Activated CD4-positive, alpha-beta memory T cell treated with anti-CD3 and anti-CD28 coated beads for 36 hours (primary cell): ENCODE measurements at regions not wholly inside any gene's neighbourhood (a gene's known extent, or its start where the extent isn't known, plus 50 kb on each side); places are given as distances from the start of the nearest gene placed in this dataset.
"Not testable (repeated sequence)": the region's sequence is repeated elsewhere in the genome, so short reads cannot be mapped to it uniquely, and the experiment has no call there.

ENCODE experiments used
- CTCF ChIA-PET: fragments of 350-600 bp; sonication (Branson Sonifier 250); formaldehyde crosslinking; loops from one replicate; lab custom pipeline; 2021; ENCODE audit warnings: antibody characterized with exemption, inconsistent platforms; lab: Charles Lee
- POLR2A ChIA-PET: fragments of 350-600 bp; sonication (Branson Sonifier 250); formaldehyde crosslinking; loops from one replicate; lab custom pipeline; 2021; ENCODE audit warnings: antibody characterized with exemption; lab: Charles Lee
- DNase-seq: peaks from one replicate; pipeline ENCODE4 v3.0.0-alpha.2; 2020
- H3K27ac Mint-ChIP-seq: one replicate; pipeline ENCODE4 v1.8.0; 2021; ENCODE audit warnings: mixed read lengths
- H3K27me3 Mint-ChIP-seq: one replicate; pipeline ENCODE4 v1.8.0; 2021; ENCODE audit warnings: mixed read lengths
- H3K36me3 Mint-ChIP-seq: one replicate; pipeline ENCODE4 v1.8.0; 2021; ENCODE audit warnings: mixed read lengths
- H3K4me1 Mint-ChIP-seq: one replicate; pipeline ENCODE4 v1.8.0; 2021; ENCODE audit warnings: low read depth, mixed read lengths
- H3K4me3 Mint-ChIP-seq: one replicate; pipeline ENCODE4 v1.8.0; 2021; ENCODE audit warnings: mild to moderate bottlenecking, mixed read lengths
- H3K9me3 Mint-ChIP-seq: one replicate; pipeline ENCODE4 v1.8.0; 2021; ENCODE audit warnings: mixed read lengths
- intact Hi-C: fragments of 100-400 bp; cut with micrococcal nuclease; formaldehyde crosslinking; loops from one replicate; pipeline ENCODE4 v1.15.1; 2023

DNA sequence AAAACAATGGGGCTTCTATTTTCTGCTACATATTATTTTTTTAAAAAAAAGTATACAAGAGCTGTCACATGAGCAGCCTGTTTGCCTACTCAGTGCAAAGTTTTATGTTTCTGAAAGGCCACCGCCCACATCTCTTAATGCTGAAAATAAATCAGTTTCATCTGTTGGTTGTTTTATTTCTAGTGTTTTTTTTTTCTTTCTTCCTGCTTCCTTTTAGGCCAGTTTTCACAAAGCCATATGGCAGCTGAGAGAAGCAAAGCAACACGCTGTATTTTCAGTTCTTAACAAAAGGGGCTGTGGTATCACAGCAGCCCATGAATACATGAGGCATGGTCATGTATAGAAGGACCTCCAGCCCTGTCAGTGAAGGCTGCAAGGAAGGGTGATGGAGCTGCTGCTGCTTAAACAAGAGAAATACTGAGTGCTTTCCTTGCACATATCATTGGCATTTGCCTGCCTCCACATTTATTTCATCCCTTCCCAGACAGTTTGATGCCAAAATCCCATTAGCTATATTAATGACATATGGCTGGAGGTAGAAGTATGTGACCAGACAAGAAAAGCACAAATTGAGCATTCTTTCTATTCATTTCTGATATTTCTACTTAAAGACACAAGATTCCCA lies 172.5 kb downstream of the PCDH18 start:
- Mint-ChIP-seq H3K4me3 (no peak overlapping the region), H3K36me3 (no peaks in the 10 kb centered on the region), H3K4me1 (no peaks in the 10 kb centered on the region), H3K27me3 (no peaks in the 10 kb centered on the region), H3K27ac (no peak overlapping the region), H3K9me3 (peaks cover 6% of the 10 kb centered on the region)
- intact Hi-C loops, result no loop called here
- CTCF ChIA-PET, result no interaction called here
- no peak for DNase-seq
- POLR2A ChIA-PET, result no interaction called here

DNA sequence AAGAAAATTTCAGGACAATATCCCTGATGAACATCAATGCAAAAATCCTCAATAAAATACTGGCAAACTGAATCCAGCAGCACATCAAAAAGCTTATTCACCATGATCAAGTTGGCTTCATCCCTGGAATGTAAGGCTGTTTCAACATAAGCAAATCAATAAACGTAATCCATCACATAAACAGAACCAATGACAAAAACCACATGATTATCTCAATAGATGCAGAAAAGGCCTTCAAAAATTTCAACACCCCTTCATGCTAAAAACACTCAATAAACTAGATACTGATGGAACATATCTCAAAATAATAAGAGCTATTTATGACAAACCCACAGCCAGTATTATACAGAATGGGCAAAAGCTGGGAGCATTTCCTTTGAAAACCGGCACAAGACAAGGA lies 177.7 kb downstream of the PCDH18 start:
- H3K27ac Mint-ChIP-seq, CTCF ChIA-PET, H3K4me3 Mint-ChIP-seq, intact Hi-C loops, H3K36me3 Mint-ChIP-seq, H3K27me3 Mint-ChIP-seq, DNase-seq, POLR2A ChIA-PET, H3K4me1 Mint-ChIP-seq: not testable (repeated sequence)
- H3K9me3 Mint-ChIP-seq, result peaks cover 16% of the 10 kb centered on the region

DNA sequence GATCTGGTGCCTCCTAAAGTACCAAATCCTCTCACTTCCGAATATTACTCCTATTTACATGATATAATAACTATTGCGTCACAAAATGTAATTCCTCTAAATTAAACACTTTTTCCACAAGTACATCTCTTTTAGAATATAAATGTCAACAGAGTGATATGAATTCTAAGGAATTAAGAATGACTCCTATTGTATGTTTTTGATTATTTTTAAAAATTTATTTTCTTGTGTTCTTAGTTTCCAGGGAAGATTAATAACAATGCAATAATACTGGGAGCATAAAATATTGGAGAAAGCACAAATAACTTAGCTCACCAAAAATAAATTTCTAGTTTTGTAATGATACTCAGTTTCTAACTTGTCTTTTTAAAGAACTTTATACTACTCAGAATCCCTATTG lies 184.9 kb downstream of the PCDH18 start:
- H3K9me3 Mint-ChIP-seq, result peaks cover 10% of the 10 kb centered on the region
- intact Hi-C loops, result no loop called here
- ChIA-PET POLR2A (no interaction called here), CTCF (no interaction called here)
- no peaks in the 10 kb centered on the region for H3K36me3 Mint-ChIP-seq
- H3K27ac Mint-ChIP-seq, result no peak overlapping the region
- no peak overlapping the region for H3K4me3 Mint-ChIP-seq
- no peaks in the 10 kb centered on the region for H3K27me3 Mint-ChIP-seq
- DNase-seq, result no peak
- H3K4me1 Mint-ChIP-seq, result no peaks in the 10 kb centered on the region

GRCh38 chr4:137345597-137345996 lies 186.7 kb downstream of the PCDH18 start:
- Mint-ChIP-seq H3K4me1 (no peaks in the 10 kb centered on the region), H3K4me3 (no peak overlapping the region), H3K36me3 (no peaks in the 10 kb centered on the region), H3K27ac (no peak overlapping the region), H3K27me3 (no peaks in the 10 kb centered on the region), H3K9me3 (peaks cover 2% of the 10 kb centered on the region)
- DNase-seq, result no peak
- ChIA-PET POLR2A (no interaction called here), CTCF (no interaction called here)
- intact Hi-C loops, result no loop called here

- Mint-ChIP-seq H3K4me3 (no peak overlapping the region), H3K9me3 (no peaks in the 10 kb centered on the region), H3K27me3 (no peaks in the 10 kb centered on the region), H3K27ac (no peak overlapping the region), H3K4me1 (no peaks in the 10 kb centered on the region), H3K36me3 (no peaks in the 10 kb centered on the region)
- CTCF ChIA-PET, result no interaction called here
- POLR2A ChIA-PET, result no interaction called here
- DNase-seq, result no peak
- intact Hi-C loops, result no loop called here
These were observed 189.1 kb downstream of the PCDH18 start for GRCh38 chr4:137343221-137343620.

DNA sequence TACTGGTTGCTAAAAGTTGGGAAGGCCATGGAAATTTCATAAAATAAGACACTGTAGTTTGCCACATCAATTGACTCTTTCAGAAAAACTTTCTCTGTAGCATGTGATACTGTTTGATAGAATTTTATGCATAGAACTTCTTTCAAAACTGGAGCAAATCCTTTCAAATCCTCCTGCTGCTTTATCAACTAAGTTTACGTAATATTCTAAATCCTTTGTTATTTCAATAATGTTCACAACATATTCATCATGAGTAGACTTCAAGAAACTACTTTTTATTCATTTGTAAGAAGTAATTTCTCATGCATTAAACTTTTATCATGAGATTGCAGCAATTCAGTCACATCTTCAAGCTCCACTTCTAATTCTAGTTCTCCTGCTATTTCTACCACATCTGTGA lies 199.3 kb downstream of the PCDH18 start:
- Mint-ChIP-seq H3K4me3 (no peak overlapping the region), H3K27me3 (no peaks in the 10 kb centered on the region), H3K4me1 (no peaks in the 10 kb centered on the region), H3K9me3 (peaks cover 16% of the 10 kb centered on the region), H3K36me3 (no peaks in the 10 kb centered on the region), H3K27ac (no peak overlapping the region)
- ChIA-PET POLR2A (no interaction called here), CTCF (no interaction called here)
- no peak for DNase-seq
- intact Hi-C loops, result no loop called here

DNA sequence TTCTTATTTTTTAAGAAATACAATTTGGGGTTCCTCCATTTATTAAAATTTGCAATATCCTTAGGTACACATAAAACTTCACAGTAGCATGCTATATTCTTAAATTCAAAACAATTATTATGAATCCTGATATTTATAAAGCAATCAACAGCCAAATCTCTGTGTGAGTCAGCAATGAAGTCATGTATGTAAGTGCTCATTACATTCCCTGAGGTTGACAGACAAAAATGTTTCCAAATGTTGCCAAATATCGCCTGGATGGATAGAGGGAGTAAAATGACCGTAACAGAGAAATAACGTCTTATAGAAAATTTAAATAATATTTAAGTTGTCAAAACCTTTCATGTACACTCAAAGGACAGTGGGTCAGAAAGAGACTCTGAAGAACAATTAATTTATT lies 220.0 kb downstream of the PCDH18 start:
- POLR2A ChIA-PET, result no interaction called here
- H3K9me3 Mint-ChIP-seq, result peaks cover 4% of the 10 kb centered on the region
- CTCF ChIA-PET, result no interaction called here
- DNase-seq, result no peak
- H3K4me1 Mint-ChIP-seq, result no peaks in the 10 kb centered on the region
- intact Hi-C loops, result no loop called here
- H3K4me3 Mint-ChIP-seq, result no peak overlapping the region
- no peak overlapping the region for H3K27ac Mint-ChIP-seq
- H3K27me3 Mint-ChIP-seq, result no peaks in the 10 kb centered on the region
- H3K36me3 Mint-ChIP-seq, result no peaks in the 10 kb centered on the region

GRCh38 chr4:137310593-137311490 lies 221.5 kb downstream of the PCDH18 start:
- DNase-seq, result no peak
- H3K27me3 Mint-ChIP-seq, result no peaks in the 10 kb centered on the region
- H3K4me3 Mint-ChIP-seq, result no peak overlapping the region
- H3K4me1 Mint-ChIP-seq, result no peaks in the 10 kb centered on the region
- ChIA-PET POLR2A (no interaction called here), CTCF (no interaction called here)
- no peak overlapping the region for H3K27ac Mint-ChIP-seq
- H3K36me3 Mint-ChIP-seq, result no peaks in the 10 kb centered on the region
- H3K9me3 Mint-ChIP-seq, result peaks cover 4% of the 10 kb centered on the region
- intact Hi-C loops, result no loop called here

- H3K27ac Mint-ChIP-seq, result no peak overlapping the region
- H3K4me1 Mint-ChIP-seq, result no peaks in the 10 kb centered on the region
- CTCF ChIA-PET, result no interaction called here
- intact Hi-C loops, result no loop called here
- peaks cover 4% of the 10 kb centered on the region for H3K9me3 Mint-ChIP-seq
- H3K36me3 Mint-ChIP-seq, result no peaks in the 10 kb centered on the region
- no peak overlapping the region for H3K4me3 Mint-ChIP-seq
- H3K27me3 Mint-ChIP-seq, result no peaks in the 10 kb centered on the region
- no peak for DNase-seq
- POLR2A ChIA-PET, result no interaction called here
These were observed 222.1 kb downstream of the PCDH18 start for GRCh38 chr4:137310166-137310565.

- CTCF ChIA-PET, result no interaction called here
- intact Hi-C loops, result no loop called here
- Mint-ChIP-seq H3K27ac (no peak overlapping the region), H3K27me3 (no peaks in the 10 kb centered on the region), H3K4me3 (no peak overlapping the region), H3K36me3 (no peaks in the 10 kb centered on the region), H3K4me1 (no peaks in the 10 kb centered on the region), H3K9me3 (peaks cover 3% of the 10 kb centered on the region)
- POLR2A ChIA-PET, result no interaction called here
- no peak for DNase-seq
These were observed 222.9 kb downstream of the PCDH18 start for GRCh38 chr4:137309424-137309823.

GRCh38 chr4:137307806-137308205 lies 224.5 kb downstream of the PCDH18 start:
- intact Hi-C loops, result no loop called here
- Mint-ChIP-seq H3K27ac (no peak overlapping the region), H3K27me3 (no peaks in the 10 kb centered on the region), H3K9me3 (peaks cover 2% of the 10 kb centered on the region), H3K4me1 (no peaks in the 10 kb centered on the region), H3K4me3 (no peak overlapping the region), H3K36me3 (no peaks in the 10 kb centered on the region)
- DNase-seq, result no peak
- ChIA-PET POLR2A (no interaction called here), CTCF (no interaction called here)

DNA sequence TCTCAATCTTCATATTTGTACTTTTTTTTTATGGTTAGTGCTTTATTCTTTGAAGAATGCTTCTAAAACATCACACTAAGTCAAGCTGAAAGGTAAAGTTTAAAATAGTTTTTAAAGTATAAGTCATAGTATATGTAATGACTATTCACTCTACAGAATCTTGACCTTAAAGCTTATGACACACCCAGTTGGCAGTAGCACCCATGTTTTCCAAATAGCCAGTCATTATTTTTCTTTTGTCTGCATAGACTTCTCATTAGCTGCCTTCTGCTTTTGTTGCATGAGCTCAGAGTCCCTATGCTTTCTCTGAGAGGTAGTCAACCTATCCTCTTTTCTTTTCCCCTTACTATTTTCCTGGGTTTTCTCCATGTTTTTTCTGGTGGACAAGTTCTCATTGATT lies 231.5 kb downstream of the PCDH18 start:
- intact Hi-C loops, result no loop called here
- POLR2A ChIA-PET, result no interaction called here
- Mint-ChIP-seq H3K4me3 (no peak overlapping the region), H3K36me3 (no peaks in the 10 kb centered on the region), H3K4me1 (no peaks in the 10 kb centered on the region), H3K27me3 (no peaks in the 10 kb centered on the region), H3K9me3 (no peaks in the 10 kb centered on the region), H3K27ac (no peak overlapping the region)
- CTCF ChIA-PET, result no interaction called here
- no peak for DNase-seq

GRCh38 chr4:137299281-137299680 lies 233.0 kb downstream of the PCDH18 start:
- H3K4me3 Mint-ChIP-seq, result no peak overlapping the region
- CTCF ChIA-PET, result no interaction called here
- no peak for DNase-seq
- no peaks in the 10 kb centered on the region for H3K4me1 Mint-ChIP-seq
- POLR2A ChIA-PET, result no interaction called here
- H3K27ac Mint-ChIP-seq, result no peak overlapping the region
- intact Hi-C loops, result no loop called here
- no peaks in the 10 kb centered on the region for H3K9me3 Mint-ChIP-seq
- no peaks in the 10 kb centered on the region for H3K27me3 Mint-ChIP-seq
- no peaks in the 10 kb centered on the region for H3K36me3 Mint-ChIP-seq
